ENCODE measurements at regions not wholly inside any gene's neighbourhood (a gene's known extent, or its start where the extent isn't known, plus 50 kb on each side); places are given as distances from the start of the nearest gene placed in this dataset.

DNA sequence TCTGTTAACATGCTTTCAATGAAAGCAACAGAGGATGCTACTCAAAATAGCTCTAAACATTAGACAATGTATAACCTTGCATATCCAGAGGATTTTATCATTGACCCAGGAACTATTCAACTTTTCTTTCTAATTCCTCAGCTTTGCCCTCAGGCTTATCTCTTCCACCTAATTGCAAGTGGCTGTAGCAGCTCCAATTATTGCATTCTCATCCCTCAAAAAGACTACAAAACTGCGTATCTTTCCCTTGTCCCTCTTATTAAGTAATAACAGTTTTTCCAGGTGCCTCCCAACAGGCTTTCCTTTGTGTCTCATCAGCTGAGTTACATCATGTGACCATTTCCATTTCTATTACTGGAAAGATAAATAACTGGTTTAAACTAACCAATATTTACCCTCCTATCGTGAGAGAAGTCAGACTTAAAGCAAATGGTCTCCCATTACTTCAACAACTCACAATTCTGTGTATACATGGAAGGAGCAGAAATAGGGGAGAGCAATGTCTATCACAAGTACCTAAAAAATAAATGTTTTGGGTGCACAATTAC is 78.0 kb upstream of the MBNL1 start:
- Histone ChIP-seq H3K79me2 (ENCODE audit: low read length) (no peaks in the 10 kb centered on the region), H2AFZ (ENCODE audit: low read length) (no peak overlapping the region), H3K27ac (ENCODE audit: low read length) (no peak overlapping the region), H3K9me2 (replicated peaks; ENCODE audit: insufficient read depth, low read length) (no peaks in the 10 kb centered on the region), H3K9me3 (ENCODE audit: low read length) (no peaks in the 10 kb centered on the region), H3K27me3 (ENCODE audit: low read length) (no peaks in the 10 kb centered on the region), H3K4me1 (ENCODE audit: low read length) (peaks cover 12% of the 10 kb centered on the region), H3K9ac (ENCODE audit: low read length) (no peak overlapping the region), H3K4me3 (ENCODE audit: low read length) (no peak overlapping the region), H3K36me3 (ENCODE audit: insufficient read depth, low read length) (no peaks in the 10 kb centered on the region), H3K4me2 (ENCODE audit: low read depth, low read length, poor library complexity, severe bottlenecking) (no peak overlapping the region), H4K20me1 (ENCODE audit: insufficient read depth, low read depth, low read length) (no peaks in the 10 kb centered on the region)
- DNase-seq: no peak

DNA sequence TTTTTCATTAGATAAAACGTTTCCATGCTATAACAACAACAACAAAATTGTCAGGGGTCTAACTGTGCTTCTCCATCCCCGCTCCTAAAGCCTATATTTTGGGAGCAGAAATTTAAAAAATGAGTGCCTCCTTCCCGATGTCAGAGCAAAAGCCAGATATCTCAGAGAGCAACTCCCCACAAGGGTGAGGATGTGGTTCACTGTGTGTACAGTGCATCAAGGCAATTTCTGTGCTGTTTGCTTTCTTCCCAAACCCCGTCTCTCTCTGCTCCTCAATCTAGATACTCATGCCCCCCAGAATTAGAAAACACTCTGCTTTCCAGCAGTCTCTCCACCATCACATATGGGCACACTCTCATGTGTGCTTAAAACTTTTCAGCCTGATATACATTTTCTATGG is 76.7 kb upstream of the MBNL1 start:
- Histone ChIP-seq H3K27me3 (ENCODE audit: low read length) (no peaks in the 10 kb centered on the region), H3K9ac (ENCODE audit: low read length) (no peak overlapping the region), H3K36me3 (ENCODE audit: insufficient read depth, low read length) (no peaks in the 10 kb centered on the region), H3K4me2 (ENCODE audit: low read depth, low read length, poor library complexity, severe bottlenecking) (no peak overlapping the region), H3K9me2 (replicated peaks; ENCODE audit: insufficient read depth, low read length) (no peaks in the 10 kb centered on the region), H3K4me1 (ENCODE audit: low read length) (peaks cover 18% of the 10 kb centered on the region), H2AFZ (ENCODE audit: low read length) (no peak overlapping the region; the same call in 1 of the 2 replicates), H3K9me3 (ENCODE audit: low read length) (no peaks in the 10 kb centered on the region), H3K27ac (ENCODE audit: low read length) (no peak overlapping the region), H3K79me2 (ENCODE audit: low read length) (no peaks in the 10 kb centered on the region), H4K20me1 (ENCODE audit: insufficient read depth, low read depth, low read length) (no peaks in the 10 kb centered on the region), H3K4me3 (ENCODE audit: low read length) (no peak overlapping the region)
- no peak for DNase-seq

DNA sequence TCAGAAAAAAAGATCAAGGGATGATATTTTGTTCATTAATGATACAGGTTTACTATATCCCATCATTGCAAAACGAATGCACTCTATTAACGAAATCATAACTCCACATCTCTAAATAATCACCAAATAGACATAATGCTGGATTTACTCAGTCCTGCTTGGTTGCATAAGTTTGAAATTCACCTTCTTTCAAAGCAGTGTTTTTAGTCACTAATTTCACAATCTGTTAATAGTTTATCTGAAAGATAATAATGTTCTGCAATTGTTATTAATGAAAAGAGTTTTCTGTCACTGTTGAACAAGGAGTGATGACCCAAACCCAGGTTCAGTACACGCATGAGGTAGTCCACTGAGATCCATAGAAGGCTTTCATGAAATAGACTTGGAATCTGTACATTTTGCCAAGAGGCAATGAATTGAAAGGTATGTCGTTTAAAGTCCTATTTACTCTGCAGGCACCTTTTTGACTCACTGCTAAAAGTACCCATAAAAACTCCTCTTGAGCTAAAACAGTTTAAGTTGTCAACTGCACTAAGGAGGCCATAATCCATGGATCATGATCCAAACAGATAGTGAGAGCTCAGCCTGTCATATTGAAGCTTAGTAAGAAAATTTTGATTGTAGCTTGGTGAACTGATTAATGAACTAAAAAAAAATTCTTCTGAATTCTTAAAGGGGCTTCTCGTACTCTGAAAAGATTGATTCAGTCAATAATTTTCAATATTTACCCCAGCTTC is 75.6 kb upstream of the MBNL1 start:
- Histone ChIP-seq H2AFZ (ENCODE audit: low read length) (peak overlapping the region; percentile 61; the same call in 1 of the 2 replicates), H3K27me3 (ENCODE audit: low read length) (no peaks in the 10 kb centered on the region), H3K9ac (ENCODE audit: low read length) (peak overlapping the region; percentile 13; the same call in 1 of the 2 replicates), H3K79me2 (ENCODE audit: low read length) (no peaks in the 10 kb centered on the region), H3K9me2 (replicated peaks; ENCODE audit: insufficient read depth, low read length) (no peaks in the 10 kb centered on the region), H4K20me1 (ENCODE audit: insufficient read depth, low read depth, low read length) (no peaks in the 10 kb centered on the region), H3K9me3 (ENCODE audit: low read length) (no peaks in the 10 kb centered on the region), H3K27ac (ENCODE audit: low read length) (no peak overlapping the region), H3K4me2 (ENCODE audit: low read depth, low read length, poor library complexity, severe bottlenecking) (peak overlapping the region; percentile 57), H3K4me3 (ENCODE audit: low read length) (peak overlapping the region; percentile 53; the same call in 1 of the 2 replicates), H3K36me3 (ENCODE audit: insufficient read depth, low read length) (no peaks in the 10 kb centered on the region), H3K4me1 (ENCODE audit: low read length) (peaks cover 20% of the 10 kb centered on the region)
- no peak for DNase-seq

DNA sequence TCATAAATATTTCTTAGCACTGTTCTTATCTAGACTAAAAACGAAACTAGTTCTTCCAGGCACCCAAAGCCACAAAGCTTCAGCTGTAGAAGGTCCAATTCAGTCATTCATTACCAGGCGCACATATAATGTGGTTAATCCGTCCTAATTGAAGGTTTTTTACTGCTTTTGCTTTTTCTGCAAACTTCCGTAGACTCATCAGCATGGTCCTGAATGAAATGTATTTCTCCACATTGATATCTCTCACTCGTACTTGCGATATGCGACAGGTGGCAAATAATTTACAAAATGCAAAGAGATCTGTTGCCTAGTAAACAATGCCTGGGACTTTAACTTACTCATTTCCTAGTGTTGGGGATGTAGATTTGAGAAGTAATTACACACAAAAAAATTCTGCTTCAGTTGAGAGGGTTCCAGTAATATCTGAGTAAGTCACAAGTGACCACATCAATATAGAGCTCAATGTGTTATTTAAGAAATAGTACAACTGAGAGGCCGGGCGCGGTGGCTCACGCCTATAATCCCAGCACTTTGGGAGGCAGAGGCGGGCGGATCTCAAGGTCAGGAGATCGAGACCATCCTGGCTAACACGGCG is 75.0 kb upstream of the MBNL1 start:
- Histone ChIP-seq H3K9ac (ENCODE audit: low read length) (peak overlapping the region; percentile 13; the same call in 1 of the 2 replicates), H3K9me3 (ENCODE audit: low read length) (no peaks in the 10 kb centered on the region), H3K36me3 (ENCODE audit: insufficient read depth, low read length) (no peaks in the 10 kb centered on the region), H3K27ac (ENCODE audit: low read length) (no peak overlapping the region), H2AFZ (ENCODE audit: low read length) (peak overlapping the region; percentile 61; the same call in 1 of the 2 replicates), H3K4me3 (ENCODE audit: low read length) (peak overlapping the region; percentile 53), H3K9me2 (replicated peaks; ENCODE audit: insufficient read depth, low read length) (no peaks in the 10 kb centered on the region), H3K4me1 (ENCODE audit: low read length) (peaks cover 20% of the 10 kb centered on the region), H4K20me1 (ENCODE audit: insufficient read depth, low read depth, low read length) (no peaks in the 10 kb centered on the region), H3K79me2 (ENCODE audit: low read length) (no peaks in the 10 kb centered on the region), H3K27me3 (ENCODE audit: low read length) (no peaks in the 10 kb centered on the region), H3K4me2 (ENCODE audit: low read depth, low read length, poor library complexity, severe bottlenecking) (peak overlapping the region; percentile 57)
- no peak for DNase-seq

DNA sequence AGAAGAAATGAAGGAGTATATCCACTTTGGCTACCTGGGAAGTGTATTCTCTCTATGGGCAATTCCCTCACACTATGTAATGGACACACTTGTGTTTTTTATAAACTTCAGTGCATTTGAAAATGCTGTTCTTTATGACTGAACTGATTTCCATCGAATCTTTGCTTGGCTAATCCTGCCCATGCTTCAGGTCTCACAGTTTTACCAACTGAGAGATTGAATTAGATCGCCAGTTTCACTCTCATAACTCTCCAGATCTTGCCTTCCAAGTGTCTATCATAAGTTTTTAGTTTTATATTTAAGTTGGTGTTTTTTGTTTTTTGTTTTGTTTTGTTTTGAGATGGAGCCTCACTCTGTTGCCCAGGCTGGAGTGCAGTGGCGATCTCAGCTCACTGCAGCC is 73.5 kb upstream of the MBNL1 start:
- H3K9me3 ChIP-seq (ENCODE audit: low read length): no peaks in the 10 kb centered on the region
- H3K36me3 ChIP-seq (ENCODE audit: insufficient read depth, low read length): no peaks in the 10 kb centered on the region
- H4K20me1 ChIP-seq (ENCODE audit: insufficient read depth, low read depth, low read length): no peaks in the 10 kb centered on the region
- no peak overlapping the region for H3K4me2 ChIP-seq (ENCODE audit: low read depth, low read length, poor library complexity, severe bottlenecking)
- DNase-seq: no peak
- no peak overlapping the region for H3K27ac ChIP-seq (ENCODE audit: low read length)
- H3K9me2 ChIP-seq (replicated peaks; ENCODE audit: insufficient read depth, low read length): no peaks in the 10 kb centered on the region
- no peaks in the 10 kb centered on the region for H3K79me2 ChIP-seq (ENCODE audit: low read length)
- H3K4me1 ChIP-seq (ENCODE audit: low read length): peaks cover 21% of the 10 kb centered on the region
- H3K9ac ChIP-seq (ENCODE audit: low read length): no peak overlapping the region
- H3K27me3 ChIP-seq (ENCODE audit: low read length): no peaks in the 10 kb centered on the region
- no peak overlapping the region for H3K4me3 ChIP-seq (ENCODE audit: low read length)
- no peak overlapping the region for H2AFZ ChIP-seq (ENCODE audit: low read length)

DNA sequence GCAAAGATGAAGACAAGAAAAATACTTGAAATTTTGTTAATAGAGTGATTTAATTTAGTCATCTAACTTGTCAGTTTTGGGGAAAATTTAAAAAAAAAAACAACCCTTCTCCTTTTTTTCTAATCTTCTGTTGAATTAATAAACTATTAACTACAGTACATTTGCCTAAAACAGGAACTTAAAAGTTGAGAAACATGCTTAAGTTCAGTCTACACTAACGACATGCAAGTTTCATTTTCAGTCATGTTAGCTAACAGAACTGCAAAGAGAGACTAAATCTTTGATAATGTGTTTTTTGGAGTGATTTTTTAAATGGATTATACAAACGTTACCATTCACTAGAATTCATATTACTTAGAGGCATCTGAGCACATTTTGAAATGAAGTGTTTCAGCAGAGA is 71.9 kb upstream of the MBNL1 start:
- H3K9me3 ChIP-seq (ENCODE audit: low read length): no peaks in the 10 kb centered on the region
- H3K36me3 ChIP-seq (ENCODE audit: insufficient read depth, low read length): no peaks in the 10 kb centered on the region

DNA sequence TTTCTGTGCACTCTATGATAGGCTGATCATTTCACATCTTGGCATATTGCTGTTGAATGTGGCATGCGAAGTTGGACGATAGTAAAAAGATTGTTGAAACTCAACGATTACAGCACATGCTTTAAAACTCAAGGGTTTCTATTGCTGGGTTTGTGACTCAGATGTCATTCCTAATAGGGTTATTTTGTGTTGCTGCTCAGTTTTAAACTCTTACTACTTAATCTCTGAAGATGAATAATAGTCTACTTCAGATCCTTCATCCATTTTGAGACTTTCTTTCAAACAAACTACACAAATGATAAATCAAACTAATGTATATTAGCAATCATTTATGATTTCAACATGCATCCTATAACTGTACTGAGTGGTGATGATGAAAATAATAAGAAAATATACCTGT is 71.3 kb upstream of the MBNL1 start:
- no peak overlapping the region for H2AFZ ChIP-seq (ENCODE audit: low read length)
- H3K4me2 ChIP-seq (ENCODE audit: low read depth, low read length, poor library complexity, severe bottlenecking): peak overlapping the region; percentile 38
- H3K9ac ChIP-seq (ENCODE audit: low read length): no peak overlapping the region

More for the DNA sequence above, 71.9 kb upstream of the MBNL1 start:
- H3K9ac ChIP-seq (ENCODE audit: low read length): no peak overlapping the region
- no peak overlapping the region for H2AFZ ChIP-seq (ENCODE audit: low read length)
- no peaks in the 10 kb centered on the region for H4K20me1 ChIP-seq (ENCODE audit: insufficient read depth, low read depth, low read length)
- no peaks in the 10 kb centered on the region for H3K9me2 ChIP-seq (replicated peaks; ENCODE audit: insufficient read depth, low read length)
- no peaks in the 10 kb centered on the region for H3K27me3 ChIP-seq (ENCODE audit: low read length)
- DNase-seq: peak; percentile 61
- H3K4me1 ChIP-seq (ENCODE audit: low read length): peaks cover 32% of the 10 kb centered on the region
- H3K4me2 ChIP-seq (ENCODE audit: low read depth, low read length, poor library complexity, severe bottlenecking): peak overlapping the region; percentile 38
- no peaks in the 10 kb centered on the region for H3K79me2 ChIP-seq (ENCODE audit: low read length)
- H3K27ac ChIP-seq (ENCODE audit: low read length): no peak overlapping the region
- no peak overlapping the region for H3K4me3 ChIP-seq (ENCODE audit: low read length)

DNA sequence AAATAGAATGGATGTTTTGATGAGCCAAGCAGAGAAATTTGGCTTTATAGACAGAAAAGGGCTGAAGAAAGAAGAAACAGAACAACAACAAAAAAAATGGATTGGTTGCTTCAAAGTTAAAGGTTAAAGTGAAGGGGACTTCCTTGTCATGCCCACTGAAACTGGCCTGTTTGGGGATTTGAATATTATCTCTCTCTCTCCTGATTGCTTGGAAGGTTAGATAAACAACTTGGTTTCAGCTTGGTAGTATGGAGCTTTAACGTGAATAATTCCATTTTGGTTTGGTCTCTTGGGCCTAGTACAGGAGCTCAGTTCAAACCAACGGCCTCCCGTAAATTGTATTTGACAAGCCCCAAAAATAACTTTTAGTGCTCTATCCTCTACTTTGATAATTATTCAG is 70.8 kb upstream of the MBNL1 start:
- H3K36me3 ChIP-seq (ENCODE audit: insufficient read depth, low read length): no peaks in the 10 kb centered on the region
- no peaks in the 10 kb centered on the region for H3K79me2 ChIP-seq (ENCODE audit: low read length)
- H3K27me3 ChIP-seq (ENCODE audit: low read length): no peaks in the 10 kb centered on the region
- no peak overlapping the region for H3K9ac ChIP-seq (ENCODE audit: low read length)
- H3K4me2 ChIP-seq (ENCODE audit: low read depth, low read length, poor library complexity, severe bottlenecking): no peak overlapping the region
- no peak overlapping the region for H3K27ac ChIP-seq (ENCODE audit: low read length)
- no peak overlapping the region for H2AFZ ChIP-seq (ENCODE audit: low read length)
- DNase-seq: no peak
- H3K4me1 ChIP-seq (ENCODE audit: low read length): peaks cover 32% of the 10 kb centered on the region
- no peaks in the 10 kb centered on the region for H3K9me3 ChIP-seq (ENCODE audit: low read length)
- H3K4me3 ChIP-seq (ENCODE audit: low read length): no peak overlapping the region
- H4K20me1 ChIP-seq (ENCODE audit: insufficient read depth, low read depth, low read length): no peaks in the 10 kb centered on the region
- no peaks in the 10 kb centered on the region for H3K9me2 ChIP-seq (replicated peaks; ENCODE audit: insufficient read depth, low read length)

More for the DNA sequence above, 71.3 kb upstream of the MBNL1 start:
- no peak overlapping the region for H3K4me3 ChIP-seq (ENCODE audit: low read length)
- no peaks in the 10 kb centered on the region for H3K9me3 ChIP-seq (ENCODE audit: low read length)
- no peaks in the 10 kb centered on the region for H4K20me1 ChIP-seq (ENCODE audit: insufficient read depth, low read depth, low read length)
- no peaks in the 10 kb centered on the region for H3K36me3 ChIP-seq (ENCODE audit: insufficient read depth, low read length)
- H3K79me2 ChIP-seq (ENCODE audit: low read length): no peaks in the 10 kb centered on the region
- DNase-seq: no peak
- peaks cover 32% of the 10 kb centered on the region for H3K4me1 ChIP-seq (ENCODE audit: low read length)
- H3K27me3 ChIP-seq (ENCODE audit: low read length): no peaks in the 10 kb centered on the region
- no peak overlapping the region for H3K27ac ChIP-seq (ENCODE audit: low read length)
- no peaks in the 10 kb centered on the region for H3K9me2 ChIP-seq (replicated peaks; ENCODE audit: insufficient read depth, low read length)
